ENCODE measurements at regions not wholly inside any gene's neighbourhood (a gene's known extent, or its start where the extent isn't known, plus 50 kb on each side); places are given as distances from the start of the nearest gene placed in this dataset.

DNA sequence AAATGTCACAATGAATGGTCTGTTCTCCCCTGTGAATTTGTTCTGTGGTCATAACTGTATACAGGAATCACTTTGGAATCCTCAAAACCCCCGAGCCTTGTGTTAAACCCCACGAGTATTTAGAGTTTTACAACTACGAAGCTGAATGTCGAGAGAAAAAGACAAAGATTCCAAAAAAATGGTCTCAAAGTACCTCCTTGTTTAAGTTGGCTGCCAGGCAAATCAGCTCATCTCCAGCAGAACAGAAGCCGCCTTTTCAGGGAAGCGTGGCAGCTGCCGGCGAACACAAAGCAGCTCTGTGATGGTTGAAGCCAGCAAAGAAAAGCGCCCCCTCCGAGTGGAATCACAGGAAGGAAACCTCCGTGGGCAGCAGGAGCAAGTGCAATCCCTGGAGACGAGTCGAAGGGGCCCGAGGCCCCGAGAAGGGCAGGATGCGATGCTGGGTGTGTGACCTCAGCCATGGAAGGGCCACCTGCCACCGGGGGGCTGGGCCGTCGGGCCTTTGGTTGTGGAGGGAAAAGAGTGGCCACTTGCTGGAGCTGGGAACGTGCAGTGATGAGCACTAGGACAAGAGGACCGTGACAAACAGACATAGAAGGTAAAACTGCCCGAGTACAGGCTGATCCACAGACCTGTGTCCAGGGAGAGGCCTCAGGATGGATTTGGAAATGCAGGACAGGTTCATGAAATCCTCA is 706.4 kb downstream of the SEMA5A start:
- TF ChIP-seq NRF1 (conservative IDR thresholded peaks at IDR 0.05; ENCODE audit: low read depth, low read length) (no peak), TAF1 (IDR thresholded peaks at IDR 0.05; ENCODE audit: borderline replicate concordance, low read depth, low read length) (no peak), BCL3 (IDR thresholded peaks at IDR 0.05; ENCODE audit: borderline replicate concordance, insufficient read depth, low read depth, low read length, poor library complexity, severe bottlenecking) (no peak), TARDBP (IDR thresholded peaks at IDR 0.05; ENCODE audit: borderline replicate concordance) (no peak), CTCF (IDR thresholded peaks at IDR 0.05 in 2 of 3, conservative IDR thresholded peaks at IDR 0.05 in 1 of 3; ENCODE audit: control insufficient read depth in 2 of 3, extremely low read depth in 1 of 3, insufficient read depth in 1 of 3, low read depth in 3 of 3, low read length in 3 of 3) (no peak), GATAD2B (conservative IDR thresholded peaks at IDR 0.05; ENCODE audit: low read depth) (no peak), MXI1 (IDR thresholded peaks at IDR 0.05; ENCODE audit: low read depth, low read length) (no peak), POLR2A (IDR thresholded peaks at IDR 0.05; ENCODE audit: low read depth, low read length) (no peak)
- TF ChIP-seq, protein P1, sequence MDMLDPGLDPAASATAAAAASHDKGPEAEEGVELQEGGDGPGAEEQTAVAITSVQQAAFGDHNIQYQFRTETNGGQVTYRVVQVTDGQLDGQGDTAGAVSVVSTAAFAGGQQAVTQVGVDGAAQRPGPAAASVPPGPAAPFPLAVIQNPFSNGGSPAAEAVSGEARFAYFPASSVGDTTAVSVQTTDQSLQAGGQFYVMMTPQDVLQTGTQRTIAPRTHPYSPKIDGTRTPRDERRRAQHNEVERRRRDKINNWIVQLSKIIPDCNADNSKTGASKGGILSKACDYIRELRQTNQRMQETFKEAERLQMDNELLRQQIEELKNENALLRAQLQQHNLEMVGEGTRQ (IDR thresholded peaks at IDR 0.05; ENCODE audit: borderline replicate concordance, low read depth, low read length): no peak

All from GM12878 (cell line).